HG02943 (cell line): ENCODE measurements at regions not wholly inside any gene's neighbourhood (a gene's known extent, or its start where the extent isn't known, plus 50 kb on each side); places are given as distances from the start of the nearest gene placed in this dataset.
"Not testable (repeated sequence)": the region's sequence is repeated elsewhere in the genome, so short reads cannot be mapped to it uniquely, and the experiment has no call there.

Source experiments
- ATAC-seq: cut with Tn5 transposase; IDR thresholded peaks from one replicate; pipeline ENCODE4 v1.9.1; 2021; ENCODE audit warnings: mild to moderate bottlenecking, low read depth, moderate library complexity; ENCODE audit not compliant: unreplicated experiment

DNA sequence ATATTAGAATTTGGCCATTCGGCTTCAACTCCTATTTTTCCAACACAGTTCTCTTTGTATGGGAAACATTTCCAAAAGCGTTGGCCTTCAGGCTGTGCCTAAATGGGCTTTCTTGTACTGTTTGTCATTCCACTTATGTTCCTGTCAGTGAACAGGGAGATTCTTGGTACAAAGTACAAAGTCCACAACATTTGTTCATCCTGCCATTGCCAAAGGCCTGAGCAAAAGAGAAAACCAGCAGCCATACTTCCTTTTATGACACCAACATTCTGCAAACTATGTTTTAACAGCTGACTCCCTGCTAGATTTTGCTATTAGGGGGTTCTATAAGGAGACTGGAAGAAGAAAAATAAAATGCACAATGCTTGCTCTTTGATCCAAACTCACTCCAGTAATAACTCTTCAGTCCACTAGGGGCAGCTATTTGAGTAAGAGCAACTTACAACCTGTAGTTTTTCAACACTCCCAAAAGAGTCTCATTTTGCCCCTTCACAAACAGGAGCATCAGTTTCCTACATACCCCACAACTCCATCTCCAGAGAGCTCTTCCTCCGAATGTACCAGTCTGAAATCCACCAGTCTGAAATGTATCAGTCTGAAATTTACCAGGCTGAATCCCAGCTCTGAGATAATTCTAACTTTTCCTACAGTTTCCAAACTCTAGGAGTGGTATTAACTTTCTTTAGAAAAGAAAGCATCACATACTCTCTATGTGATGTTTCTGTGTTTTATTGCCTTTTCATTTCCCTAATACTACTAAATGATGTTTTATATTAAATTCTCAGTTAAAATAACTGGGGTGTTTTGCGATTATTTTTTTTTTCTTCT is 693.8 kb downstream of the DNAH5 start:
- ATAC-seq = no peak

DNA sequence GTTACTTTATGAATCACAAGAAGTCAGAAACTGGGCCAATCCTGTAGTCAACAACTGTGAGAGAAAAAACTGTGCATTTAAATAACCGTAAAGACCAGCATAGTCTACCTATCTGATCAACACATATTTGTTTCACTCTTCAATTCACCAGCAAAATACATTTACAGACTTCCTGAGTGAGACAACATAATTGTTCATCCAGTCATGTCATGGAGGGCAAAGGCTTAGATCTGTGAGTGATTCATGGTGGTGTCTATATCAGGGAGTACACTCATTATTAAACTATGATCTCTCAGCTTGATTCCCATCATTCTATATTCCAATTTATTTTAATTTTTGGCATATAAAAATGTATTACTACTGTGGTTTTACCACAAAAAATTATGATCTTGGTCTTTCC is 694.6 kb downstream of the DNAH5 start:
- no peak for ATAC-seq

DNA sequence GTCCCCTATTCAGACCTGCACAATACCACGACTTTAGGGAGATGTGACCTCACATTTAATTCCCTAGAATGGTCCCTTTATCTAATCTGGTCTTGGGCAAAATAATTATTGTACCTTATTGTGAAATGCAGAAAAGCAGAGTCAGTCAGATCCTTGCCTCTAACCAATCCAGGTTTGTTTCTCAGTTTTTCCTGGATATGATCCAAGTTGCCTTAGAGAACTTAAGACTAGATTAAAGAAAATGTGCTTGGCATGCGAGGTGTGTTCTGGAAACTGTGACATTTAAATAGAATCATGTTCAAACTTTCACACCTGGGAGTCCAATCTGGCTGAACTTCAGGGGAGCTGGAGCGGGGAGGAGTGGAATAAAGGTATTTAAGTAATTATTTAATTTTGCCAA is 696.2 kb downstream of the DNAH5 start:
- ATAC-seq = no peak

DNA sequence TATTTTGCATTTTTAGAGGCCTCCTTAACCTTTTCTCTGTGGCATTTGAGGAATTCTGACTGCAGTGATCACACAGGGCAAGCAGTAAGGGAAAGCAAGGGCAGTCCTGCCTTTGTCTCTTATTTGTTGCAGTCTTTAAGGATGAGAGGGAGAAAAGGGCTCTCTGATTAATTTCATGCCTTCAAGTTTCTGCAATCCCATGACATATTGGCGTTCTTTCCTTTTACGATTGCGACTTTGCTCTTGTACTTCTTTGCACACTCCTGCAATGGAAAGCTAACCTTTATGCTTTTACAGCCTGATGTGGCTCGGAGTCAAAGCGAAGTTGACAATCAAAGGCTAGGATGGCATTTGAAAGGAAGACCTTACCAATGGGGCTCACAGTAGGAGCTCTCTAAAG is 698.4 kb downstream of the DNAH5 start:
- ATAC-seq = no peak

DNA sequence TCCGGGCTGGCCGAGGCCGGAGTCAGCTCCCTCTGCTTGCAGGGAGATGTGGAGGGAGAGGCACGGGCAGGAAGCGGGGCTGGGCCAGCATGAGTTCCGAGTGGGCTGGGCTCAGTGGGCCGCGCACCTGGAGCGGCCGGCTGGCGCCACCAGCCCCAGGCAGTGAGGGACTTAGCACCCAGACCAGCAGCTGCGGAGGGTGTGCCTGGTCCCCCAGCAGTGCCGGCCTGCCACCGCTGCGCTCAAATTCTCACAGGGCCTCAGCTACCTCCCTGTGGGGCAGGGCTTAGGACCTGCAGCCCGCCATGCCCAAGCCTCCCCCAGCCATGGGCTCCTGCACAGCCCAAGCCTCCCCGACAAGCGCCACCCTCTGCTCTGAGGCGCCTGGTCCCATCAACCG is 700.3 kb downstream of the DNAH5 start:
- ATAC-seq = no peak

DNA sequence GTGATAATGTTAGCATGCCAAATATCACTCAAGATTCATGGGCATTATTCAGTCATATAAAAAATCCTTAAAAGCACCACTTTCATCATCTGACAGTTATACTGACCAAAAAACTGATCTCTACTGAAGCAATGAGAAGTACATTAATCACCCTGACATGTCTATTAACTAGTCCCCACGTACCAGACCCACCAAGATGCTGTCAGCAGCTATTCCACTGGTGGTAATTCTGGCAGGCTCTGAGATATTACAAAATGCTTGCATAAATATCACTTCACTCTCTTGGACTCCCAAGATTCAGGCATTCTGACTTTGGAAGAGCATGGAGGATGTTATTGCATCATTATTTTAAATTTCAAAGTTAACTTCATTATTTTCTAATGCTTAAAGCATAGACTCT is 717.0 kb downstream of the DNAH5 start:
- no peak for ATAC-seq

DNA sequence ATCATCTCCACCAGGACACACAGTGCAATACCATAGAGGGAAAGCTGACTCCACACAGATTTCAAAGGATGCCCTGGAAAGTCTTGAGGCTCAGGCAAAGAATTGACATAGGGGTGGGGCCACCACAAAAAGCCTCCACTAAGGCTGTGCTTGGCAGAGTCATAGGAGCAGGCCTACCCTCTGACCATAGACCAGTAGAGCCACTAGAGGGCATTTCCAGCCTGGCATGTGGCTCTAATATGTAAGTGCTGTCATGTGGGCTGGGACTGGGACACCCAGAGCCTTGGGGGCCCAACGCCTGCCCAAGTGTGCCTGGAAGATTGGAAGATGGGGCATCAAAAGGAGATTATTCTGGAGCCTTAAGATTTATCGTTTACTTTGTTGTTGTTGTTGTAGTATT is 726.0 kb downstream of the DNAH5 start:
- ATAC-seq = no peak

DNA sequence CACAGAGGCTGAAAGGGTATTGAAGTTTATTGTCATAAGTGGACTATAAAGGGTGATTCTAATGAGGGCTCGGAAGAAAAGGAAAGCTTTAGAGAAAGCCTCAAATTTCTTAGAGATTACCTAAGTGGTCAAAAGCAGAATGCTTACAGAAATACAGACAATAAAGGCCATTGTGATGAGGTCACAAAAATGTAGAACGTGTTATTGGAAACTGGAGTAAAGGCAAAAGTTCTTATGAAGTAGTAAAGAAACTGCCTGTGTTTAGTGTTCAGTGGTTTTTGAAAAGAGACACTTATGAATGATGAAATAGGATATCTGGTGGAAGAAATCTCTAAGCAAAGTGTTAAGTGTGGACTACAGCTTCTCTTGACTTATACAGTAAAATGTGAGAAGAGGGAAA is 726.9 kb downstream of the DNAH5 start:
- ATAC-seq = no peak

DNA sequence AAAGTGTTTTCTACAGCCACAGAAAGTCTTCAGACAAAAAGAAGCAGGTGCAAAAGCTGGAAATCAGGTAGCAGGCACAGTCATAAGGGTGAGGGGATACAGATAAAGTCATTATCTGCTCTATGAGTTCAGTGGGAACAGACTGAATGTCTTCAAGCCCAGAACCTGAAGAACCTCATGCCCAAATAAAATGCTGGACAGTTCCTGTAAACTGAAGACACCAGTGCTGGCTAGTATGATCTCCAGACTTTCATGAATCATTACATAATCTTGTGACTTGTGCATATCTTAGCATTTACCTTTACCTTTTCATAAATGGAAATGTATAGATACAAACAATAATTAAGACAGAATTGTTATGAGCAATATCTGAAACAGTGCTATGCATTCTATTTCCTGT is 728.7 kb downstream of the DNAH5 start:
- ATAC-seq = no peak

DNA sequence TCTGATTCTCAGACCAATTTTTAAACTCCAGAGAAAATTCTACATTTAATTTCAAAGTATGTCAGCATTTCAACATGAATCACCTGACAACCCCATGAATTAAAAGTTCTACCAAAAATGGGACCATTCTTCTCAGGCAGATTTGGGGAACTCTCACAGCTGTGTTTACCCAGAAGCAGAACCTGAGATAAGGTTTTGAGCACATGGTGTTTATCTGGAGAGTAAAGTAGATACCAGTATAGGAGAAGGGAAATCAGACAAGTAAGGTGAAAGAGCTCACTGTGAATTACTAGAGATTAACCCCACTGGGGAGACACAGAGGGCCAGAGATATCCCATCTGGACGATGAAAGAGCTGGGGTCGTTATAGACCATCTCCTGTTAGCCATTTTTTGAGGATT is 729.1 kb downstream of the DNAH5 start:
- no peak for ATAC-seq

DNA sequence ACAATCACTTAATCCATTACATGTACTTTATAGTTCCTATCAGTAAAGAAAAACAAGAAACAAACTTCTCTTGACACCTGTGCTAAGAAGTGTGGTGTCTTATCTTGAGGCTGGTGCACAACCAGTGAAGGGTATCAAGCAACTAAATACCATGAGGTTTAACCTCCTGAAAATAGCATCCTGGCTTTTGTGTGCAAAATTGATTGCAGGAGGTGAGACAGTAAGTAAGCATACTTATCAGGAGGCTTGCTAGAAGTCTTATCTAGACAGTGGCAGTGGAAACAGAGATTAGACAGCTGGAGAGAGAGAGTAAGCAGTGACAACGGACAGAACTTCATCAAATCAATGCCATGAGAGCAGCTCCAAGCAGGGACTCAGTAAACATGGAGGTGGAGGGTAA is 730.3 kb downstream of the DNAH5 start:
- no peak for ATAC-seq

DNA sequence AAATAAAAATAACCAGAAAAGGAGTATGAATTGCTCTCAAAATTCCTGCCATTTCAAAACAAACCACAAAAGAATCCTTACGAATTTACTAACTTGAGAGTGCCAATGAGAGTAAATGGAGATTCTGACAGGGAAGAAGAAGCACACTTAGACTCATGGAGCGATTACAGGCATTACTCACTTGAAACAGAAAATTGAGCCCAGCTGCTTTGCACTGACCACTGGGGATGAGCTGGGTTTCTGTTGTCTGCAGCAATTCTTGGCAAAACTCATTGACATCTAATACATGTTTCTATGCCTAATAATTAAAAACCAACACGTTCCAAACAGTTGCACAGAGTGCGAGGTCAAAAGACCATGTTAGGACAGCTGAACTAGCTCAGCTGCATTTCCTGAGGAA is 731.6 kb downstream of the DNAH5 start:
- ATAC-seq = no peak

DNA sequence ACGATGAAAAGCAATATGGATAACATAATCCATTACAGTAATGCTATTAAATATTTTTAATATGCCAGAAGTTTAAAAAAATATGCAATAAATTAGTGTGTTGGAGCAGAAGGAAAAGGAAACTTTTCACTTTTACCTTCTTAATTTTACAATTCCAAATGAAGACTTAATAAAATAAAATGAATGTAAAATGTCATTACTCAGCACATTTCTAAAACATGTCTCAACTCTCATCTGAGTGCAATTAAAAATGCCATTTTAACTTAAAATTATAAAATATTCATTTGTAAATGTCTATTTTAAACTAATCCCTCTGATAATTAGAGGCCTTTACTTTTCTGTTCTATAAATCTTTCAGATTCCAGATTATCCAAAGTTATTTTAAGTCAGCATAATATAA is 733.4 kb downstream of the DNAH5 start:
- no peak for ATAC-seq

DNA sequence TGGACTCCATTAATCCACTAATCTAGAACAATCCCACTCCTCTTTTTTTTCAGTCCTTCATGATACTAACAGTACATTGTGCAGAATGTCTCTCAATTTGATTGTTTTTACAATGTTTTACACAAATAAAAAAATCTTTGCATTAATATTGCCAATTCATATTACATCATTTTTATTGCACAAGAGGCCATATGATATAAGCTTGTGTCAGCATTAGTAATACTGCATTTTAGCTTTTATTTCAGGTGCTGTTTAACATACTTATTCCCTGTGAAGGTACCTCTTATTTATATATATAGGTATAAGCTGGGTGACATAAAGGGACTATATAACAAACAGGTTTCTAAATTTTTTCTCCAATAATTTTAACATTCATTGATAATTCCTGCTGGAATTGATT is 737.4 kb downstream of the DNAH5 start:
- ATAC-seq = no peak

DNA sequence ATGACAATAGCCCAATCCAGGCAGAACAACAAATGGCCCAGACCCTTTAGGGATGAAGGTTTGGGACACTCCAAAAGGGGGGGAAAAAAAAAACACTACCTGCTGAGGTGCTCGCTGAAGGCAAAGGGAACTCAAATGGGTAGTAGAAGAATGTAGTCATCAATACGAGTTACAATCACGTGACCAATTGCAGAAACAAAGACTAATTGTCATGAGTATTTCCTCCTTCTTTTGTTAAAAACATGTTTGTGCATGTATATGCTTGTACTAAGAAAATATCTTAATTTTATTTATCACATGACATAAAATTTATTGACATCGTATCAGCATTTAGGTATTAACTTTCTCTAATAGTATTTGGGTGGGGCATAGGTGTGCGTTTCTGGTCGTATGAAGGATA is 743.5 kb downstream of the DNAH5 start:
- no peak for ATAC-seq

DNA sequence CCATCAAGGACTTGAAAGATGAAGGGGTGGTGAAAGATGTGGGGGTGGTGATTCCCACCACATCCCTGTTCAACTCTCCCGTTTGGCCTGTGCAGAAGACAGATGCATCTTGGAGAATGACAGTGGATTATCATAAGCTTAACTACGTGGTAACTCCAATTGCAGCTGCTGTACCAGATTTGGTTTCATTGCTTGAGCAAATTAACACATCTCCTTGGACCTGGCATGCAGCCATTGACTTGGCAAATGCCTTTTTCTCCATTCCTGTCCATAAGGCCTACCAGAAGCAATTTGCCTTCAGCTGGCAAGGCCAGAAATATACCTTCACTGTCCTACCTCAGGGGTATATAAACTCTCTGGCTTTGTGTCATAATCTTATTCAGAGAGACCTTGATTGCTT is 746.3 kb downstream of the DNAH5 start:
- ATAC-seq = not testable (repeated sequence)

DNA sequence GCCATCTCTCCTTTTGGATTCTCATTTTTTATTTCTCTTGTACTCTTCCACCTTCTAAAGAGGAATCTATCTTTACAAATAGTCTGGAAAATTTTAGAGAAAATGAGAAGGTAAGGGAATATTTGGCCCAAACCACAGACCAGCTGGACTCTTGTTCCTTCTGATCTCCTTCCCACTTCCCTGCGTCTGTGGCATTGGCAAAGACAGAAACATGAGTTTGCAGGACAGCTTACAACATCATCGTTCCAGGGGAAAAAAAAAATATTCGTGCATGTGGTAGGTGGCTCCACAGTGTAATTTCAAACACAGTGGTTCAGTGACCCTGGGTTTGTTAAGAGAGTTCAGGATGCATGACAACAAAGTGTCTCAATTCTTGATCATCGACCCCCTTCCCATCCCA is 755.0 kb downstream of the DNAH5 start:
- no peak for ATAC-seq

DNA sequence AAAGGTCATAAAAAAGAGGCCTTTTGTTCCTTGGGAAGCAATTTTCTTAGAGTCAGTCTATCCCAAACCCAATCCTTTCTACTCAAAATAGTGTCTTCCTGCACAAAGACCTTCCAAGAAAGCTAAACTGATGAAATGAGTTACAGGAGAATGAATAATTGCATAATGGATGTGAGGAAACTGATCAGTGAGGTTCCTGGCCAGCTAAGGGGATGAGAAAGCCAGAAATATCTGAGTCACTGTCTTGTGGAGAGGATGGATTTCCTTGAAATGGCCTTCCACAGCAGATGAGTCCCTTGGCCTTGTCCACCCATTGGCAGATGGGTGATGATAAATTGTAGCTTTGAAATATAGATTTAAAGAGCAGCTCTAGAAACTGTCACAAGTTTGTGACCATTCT is 756.1 kb downstream of the DNAH5 start:
- no peak for ATAC-seq

DNA sequence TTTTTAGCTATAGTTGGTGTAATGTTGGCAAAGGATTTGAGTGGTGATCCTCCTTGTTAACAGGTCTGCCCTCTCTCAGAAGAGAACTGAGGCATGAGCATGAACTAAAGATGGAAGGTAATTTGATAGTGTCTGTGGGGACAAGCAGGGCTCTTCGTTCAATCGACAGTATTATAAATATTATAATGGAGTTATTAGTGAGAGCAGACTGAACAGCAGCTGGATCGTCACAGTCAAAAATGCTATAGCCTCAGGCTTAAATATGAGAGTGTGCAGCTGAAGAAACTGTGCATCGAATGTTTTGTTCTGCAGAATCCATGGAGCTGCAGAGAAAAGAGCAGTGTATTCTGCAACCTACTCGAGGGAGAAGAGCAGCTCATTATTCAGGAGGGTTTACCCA is 757.3 kb downstream of the DNAH5 start:
- ATAC-seq = no peak

DNA sequence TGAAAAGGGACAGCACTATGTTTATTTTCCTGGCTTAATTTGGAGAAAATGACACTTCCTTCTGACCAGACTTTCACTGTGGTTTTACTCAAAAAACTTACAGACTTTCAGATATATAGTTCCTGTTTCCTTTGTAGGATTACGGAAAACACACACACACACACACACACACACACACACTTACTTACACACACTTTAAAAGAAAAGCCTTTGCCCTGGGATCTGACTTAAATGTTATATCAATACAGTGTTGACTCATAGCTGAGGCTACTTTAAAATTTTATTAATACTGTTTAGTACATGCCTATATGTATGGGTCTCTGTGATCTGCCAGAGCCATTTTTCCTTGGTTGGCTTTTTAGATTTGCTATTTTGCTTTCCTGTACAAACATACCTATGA is 758.3 kb downstream of the DNAH5 start:
- ATAC-seq = no peak

DNA sequence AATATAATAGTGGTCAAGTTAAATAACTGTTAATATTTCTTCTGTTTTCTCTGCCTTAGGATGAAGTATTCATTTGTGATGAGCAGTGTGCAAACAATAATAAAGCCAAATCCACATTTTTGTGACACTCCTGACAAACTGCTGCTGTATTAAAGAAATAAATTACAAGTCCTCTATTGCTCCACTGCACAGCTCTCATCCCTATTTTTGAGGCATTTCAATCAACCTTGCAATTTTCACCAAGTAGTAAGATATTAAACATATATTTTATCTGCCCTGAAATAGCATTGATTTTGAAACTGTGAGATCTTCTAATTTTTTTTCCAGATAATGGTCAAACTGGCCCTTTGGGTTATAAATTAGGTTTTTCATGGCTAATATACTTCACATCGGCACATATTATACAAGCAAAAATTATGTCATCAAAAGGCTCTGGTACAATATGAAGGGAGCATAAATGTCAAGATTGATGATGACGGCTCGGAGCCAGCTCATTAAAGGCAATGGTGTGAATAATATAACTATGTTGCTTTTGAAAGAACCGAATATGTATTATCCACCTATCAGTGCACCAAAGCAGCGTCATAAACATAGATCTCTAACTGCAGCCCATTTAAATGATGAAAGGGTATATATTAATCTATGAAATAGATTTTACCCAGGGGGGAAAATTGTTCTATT is 764.9 kb downstream of the DNAH5 start:
- ATAC-seq = no peak

DNA sequence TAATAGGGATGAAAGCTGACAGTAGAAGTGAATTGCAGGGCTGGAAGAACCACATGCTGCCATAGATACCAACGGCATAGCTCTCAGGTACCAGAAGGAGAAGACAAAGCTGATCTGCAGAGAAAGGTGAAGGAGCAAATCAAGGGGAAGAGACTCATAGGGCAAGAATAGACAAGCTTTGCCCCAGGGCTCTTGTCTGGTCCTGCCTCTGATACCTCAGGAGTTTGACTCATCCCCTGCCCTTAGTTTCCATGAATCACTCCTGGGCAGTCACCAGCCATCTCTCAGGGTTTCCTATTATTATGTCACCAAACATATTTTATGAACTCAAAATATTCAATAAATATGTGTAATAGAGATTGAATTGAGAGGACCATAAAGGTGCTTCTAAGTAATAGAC is 800.9 kb downstream of the DNAH5 start:
- no peak for ATAC-seq
